Hematopoietic multipotent progenitor cell treated with erythropoietin and hydrocortisone succinate and interleukin-3 and kit ligand, for 17 days (in vitro differentiated cells): ENCODE measurements at regions not wholly inside any gene's neighbourhood (a gene's known extent, or its start where the extent isn't known, plus 50 kb on each side); places are given as distances from the start of the nearest gene placed in this dataset.

ENCODE experiments used
- DNase-seq: peaks from one replicate; pipeline ENCODE4 v3.0.0-alpha.2; 2015; ENCODE audit warnings: low spot score

DNA sequence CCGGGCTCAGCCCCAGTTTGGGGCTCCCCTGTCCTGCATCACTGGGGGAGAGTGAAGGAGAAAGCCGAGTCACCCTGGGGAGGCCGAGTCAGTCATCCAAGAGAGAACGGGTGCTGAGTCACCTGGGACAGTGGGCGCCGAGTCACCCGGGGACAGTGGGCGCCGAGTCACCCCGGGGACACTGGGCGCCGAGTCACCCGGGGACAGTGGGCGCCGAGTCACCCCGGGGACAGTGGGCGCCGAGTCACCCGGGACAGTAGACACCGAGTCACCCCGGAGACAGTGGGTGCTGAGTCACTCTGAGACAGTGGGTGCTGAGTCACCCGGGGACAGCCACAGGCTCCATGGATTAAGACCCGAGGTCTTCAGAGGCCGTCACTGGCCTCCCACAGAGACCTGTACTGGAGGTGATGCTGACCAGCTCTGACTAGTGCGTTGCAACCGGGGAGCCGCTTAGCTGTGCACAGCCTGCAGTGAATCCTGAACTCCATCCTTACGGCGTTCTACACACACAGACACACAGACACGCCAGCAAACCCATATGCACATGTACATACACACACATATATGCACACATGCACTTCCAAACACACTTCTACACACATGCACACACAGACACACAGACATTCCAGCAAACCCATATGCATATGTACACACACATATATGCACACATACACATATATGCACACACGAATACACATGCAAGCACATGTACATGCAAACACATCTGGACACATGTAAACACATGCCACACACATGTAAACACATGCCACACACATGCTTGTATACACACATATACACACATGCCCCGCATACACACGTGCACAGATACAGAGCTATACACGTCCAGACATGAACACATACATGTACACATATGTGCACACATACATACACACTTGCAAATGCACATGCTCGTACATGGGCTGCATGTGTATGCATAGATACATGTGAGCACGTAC, 64.9 kb upstream of the GALNT9 start:
- no peak for DNase-seq

DNA sequence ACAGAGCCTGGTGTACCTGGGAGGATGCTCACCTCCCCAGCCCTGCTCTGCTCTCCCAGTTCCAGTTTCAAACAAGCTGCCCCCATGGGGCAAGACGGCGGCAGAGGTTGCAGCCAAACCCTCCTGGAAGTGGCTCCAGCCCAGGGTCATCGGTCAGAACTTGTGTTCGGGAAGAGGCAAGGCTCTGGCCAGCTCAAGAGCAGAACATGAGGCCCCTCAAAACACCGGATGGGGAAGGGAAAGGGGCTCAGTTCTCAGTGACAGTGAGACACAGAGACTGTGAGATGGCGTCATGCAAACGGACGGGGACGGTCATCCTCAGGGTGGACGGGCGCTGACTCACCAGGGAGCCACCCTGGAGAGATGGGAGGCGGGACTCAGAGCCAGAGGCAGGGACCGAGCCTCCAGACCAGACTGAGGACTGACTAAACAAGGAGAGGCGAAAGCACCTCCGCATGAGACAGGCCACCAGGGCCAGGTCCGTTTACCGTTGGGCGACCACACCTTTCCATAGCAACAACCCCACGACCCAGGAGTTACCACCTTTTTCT, 63.9 kb upstream of the GALNT9 start:
- no peak for DNase-seq

DNA sequence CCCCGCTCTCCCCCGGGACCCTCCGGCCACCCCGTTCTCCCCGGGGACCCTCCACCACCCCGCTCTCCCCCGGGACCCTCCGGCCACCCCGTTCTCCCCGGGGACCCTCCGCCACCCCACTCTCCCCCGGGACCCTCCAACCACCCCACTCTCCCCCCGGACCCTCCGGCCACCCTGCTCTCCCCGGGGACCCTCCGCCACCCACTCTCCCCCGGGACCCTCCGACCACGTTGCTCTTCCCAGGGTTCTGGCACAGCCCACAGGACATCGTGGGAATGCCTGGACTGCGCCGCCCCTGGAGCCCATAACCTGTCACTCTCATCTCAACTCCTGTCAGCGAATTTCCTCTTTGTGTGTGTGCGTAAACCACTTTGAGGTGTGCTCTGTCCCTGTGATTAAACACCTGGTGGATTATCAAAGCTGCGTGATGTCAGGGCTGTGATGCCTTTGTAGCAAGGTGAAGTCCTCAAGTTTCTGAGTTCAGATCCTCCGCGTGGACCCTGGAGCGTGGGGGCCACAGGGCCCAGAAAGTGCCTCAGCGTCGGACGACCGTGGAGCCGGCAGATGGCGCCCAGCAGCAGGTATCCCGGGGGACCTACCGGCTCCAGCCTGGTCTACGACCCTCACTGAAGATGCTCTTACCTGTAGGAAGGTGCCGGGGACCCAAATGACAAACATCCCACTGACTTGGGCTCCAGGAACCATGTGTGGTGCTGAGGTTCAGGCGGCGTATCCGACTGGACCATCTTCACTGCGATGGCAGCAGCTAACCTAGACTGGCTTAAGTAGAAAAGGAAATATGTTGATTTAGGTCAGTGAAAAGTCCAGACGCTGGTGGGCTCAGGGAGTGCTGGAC, 63.2 kb upstream of the GALNT9 start:
- DNase-seq = no peak

DNA sequence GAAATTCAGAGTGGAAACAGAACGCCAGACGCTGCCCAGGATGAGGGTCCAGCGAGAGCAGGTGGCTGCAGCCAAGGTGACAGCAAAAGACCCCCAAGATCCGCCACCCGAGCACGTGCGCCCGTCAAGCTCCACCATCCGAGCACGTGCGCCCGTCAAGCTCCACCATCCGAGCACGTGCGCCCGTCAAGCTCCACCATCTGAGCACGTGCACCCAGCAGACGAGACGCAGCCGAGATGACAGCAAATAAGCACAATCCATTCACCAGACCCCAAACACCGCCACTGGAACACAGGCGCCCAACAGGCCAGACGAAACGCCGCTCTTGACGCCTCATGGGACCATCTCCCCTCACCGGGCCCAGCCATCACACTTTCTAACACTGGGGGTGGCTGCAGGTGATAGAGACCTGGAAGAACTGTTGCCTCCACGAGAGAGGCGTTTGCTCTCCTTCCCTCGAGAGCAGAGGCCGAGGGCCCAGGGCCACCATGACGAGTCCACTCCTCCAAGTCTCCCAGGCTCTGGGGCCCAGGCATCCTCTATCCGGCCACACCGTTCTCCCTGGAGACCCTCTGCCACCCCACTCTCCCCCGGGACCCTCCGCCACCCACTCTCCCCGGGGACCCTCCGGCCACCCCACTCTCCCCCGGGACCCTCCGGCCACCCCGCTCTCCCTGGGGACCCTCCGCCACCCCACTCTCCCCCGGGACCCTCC, 62.1 kb upstream of the GALNT9 start:
- no peak for DNase-seq

DNA sequence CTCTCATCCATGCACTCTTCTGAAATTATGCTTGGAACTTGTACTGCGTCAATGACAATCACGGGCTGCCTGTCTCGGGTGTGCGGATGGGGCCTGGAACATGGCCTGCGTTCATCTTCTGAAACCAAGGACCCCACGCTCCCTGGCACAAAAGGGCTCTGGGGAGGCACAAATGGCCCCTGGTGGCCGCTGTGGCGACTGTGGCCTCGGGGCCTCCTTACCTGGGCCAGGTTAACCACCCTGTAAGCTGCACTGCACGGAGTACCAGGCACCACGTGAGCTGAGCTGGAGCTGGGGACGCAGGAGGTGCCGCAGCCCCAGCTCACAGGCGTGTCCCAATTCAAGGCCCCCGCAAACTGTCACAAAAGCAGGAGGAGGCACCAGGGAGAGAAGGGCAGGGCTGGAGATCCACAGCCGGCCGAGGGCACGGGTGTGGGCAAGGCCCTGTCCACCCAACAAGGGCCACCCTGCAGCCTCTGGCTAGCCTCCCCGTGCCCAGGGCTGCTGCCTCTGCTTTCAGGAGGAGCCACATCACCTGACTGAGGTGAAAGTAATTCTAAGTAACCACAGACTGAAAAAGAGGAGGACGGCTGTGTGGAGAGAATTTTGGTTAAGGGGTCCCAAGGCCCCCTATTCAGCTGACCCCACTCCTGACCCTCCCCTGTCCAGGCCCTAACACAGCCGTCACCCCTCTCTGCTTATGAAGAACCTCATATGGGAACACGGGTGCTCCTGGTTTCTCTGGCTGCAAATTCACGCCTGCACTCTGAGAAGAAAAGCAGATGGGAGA, 61.1 kb upstream of the GALNT9 start:
- no peak for DNase-seq

DNA sequence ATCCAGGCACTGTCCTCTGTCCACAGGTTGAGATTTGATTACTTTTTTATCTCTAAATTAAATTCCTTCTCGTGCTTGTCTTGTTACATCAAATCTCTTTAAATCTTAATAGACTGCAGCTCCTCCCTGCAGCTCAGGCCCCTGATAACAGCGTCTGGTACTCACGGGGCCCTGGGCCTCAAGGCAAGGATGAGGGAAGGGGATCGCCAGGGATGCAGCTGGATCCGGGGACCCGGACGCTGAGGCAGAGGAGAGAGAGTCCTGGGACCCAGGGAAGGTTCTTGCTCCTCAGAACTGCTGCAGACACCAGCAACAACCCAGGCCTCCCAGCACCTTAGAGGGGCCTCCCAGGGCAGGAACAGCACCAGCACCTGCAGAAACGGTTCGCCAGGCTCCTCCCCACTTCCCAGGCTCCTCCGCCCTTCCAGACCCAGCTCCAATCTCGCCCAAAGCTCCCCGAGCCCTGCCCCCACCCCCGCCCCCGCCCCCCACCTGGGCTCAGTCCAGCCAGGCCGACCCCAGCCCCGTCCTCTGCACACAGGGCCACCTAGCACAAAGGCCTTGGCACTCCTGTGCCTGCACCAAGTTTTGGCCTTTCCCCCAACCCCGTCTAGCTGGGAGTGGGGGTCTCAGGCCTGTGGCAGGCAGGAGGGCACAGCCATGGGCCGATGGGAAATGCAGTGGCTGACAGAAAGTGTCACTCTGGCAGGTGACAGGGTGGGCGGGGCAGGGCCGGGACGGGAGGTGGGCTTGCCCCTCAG, 60.3 kb upstream of the GALNT9 start:
- no peak for DNase-seq

DNA sequence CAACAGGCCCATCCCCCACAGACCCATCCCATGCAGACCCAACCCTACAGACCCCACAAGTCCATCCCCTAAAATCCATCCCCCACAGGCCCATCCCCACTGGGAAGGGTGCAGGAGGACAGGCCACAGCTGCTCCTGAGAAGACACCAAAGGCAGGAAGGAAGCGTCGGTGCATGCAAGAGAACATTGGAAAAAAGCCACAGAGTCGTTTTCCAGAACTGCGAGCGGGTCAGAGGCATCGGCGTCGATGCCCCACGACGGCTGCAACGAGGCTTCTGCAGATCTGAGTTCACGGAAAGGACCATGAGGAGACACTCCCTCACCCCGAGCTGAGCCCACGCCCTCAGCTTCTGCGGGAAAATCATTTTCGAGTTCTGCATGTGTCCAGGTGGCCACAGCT, 59.6 kb upstream of the GALNT9 start:
- no peak for DNase-seq

DNA sequence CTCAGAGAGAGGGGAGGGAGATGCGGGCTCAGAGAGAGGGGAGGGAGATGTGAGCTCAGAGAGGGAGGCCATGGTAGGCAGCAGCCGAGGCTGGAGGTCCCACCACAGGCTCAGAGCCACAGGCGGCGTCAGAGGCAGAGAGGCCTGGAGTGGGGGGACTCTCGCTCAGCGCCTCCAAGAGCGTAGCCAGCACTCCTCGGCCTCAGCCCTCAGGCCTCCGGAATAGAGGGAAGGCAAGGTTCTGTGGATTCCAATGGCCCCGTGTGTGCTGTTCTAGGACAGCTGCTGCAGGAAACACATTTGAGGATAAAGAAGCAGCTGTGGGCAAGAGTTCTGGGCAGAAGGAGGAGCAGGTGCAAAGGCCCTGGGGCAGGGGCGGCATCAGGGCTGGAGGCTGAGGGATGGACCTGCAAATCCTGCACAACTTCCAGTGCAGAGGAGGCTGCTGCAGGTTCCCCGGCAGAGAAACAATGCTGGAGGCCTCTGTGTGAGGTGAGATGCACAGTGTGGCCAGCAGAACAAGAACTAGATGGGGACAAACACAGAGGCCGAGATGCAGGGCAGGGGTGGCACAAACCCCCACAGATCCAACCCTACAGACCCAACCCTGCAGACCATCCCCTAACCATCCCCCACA, 59.1 kb upstream of the GALNT9 start:
- DNase-seq = no peak

DNA sequence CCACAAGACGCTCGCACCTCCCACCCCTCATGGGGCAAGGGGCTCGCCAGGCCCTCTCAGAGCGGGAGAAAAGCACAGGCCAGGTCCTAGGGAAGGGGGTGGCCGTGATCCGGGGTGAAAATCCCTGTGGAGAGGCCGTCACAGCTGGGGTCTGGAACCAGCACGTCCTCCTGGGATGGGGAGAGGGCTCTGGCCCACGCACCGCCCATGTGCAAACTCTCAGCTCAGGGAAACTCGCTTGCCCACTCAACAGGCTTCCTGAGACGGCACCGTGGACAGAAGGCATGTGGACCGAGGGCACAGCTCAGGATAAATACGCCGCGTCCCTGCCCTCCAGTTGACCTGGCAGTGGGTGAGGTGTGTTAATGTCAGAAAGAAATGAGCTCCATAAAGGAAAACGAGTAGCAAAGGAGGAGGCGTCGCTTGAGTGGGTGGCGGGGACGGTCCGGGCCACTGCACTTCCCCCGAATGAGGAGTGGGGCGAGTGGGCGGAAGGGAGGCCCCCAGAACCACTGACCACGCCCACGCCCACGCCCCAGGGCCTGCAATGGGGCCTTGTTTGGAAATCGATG, 57.6 kb upstream of the GALNT9 start:
- no peak for DNase-seq

DNA sequence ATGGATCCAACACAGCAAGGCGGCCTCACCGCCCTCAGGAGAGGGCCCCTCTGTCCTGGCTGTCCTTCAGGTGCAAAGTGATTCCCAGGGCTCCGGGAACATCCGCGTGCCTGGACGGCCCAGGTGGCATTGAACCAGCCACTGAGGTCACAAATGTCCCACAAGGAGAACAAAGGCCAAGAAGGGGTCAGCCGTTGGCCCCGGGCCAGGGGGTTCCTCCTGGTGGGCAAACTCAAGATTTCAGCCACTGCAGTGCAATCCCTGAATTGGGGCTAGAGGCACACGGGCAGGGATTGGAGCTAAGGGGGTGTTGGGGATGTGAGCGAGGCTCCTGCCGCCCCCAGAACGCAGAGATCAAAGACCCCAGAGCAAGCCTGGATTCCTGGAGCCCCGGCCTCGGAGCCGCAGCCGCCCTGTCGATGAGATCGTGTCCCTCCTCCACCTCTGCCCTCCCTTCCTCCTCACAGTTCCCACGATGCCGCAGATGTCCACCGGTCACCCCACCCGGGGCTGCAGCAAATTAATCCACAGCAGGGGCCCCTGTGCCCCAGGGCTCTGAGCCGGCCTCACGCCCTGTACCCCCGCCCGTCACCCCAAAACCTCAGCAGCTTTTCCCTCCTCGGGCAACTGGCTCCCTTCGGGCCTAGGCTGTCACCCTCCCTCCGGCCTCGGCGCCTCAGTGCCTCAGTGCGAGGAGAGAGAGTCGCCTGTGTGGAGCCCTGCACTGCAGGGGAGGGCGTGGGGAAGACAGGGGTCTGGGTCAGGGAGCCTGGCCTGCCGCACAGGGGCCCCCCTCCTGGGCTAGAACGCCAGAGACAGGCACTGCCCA, 56.7 kb upstream of the GALNT9 start:
- no peak for DNase-seq

DNA sequence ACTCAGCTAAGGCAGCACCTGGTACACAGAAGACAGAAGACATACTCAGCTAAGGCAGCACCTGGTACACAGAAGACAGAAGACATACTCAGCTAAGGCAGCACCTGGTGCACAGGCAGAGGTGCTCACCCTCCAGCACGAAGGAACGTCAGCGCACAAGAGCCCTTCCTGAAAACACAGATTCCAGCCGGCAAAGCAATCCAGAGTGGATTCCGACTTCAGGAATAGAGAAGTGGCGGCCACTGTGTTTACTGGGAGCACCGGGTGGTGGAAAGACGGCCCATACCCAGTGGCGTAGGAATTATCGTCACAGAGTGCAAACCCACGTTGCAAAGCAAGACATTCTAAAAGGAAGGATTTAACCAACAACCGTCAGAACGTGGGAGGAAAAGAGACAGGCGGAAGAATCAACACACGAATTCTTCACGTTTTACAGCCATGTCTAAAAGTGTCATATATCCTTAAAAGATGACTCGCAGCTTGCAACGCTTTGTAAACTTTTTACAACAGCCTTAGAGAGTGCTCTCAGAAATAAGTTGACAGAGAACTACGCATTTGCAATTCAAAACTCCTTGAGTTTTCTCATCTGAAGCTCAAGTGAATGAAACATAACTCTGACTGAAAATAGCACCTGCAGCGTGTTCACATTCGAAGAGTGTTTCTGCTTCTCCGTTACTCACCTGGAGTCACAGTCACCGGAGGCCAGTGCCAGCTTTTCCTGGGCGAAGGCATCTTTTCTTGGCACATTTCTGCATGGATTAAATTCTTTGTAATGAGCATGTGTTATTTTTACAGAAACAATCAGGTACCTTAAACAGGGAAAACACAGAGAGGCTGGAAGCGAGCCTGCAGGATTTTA, 55.8 kb upstream of the GALNT9 start:
- no peak for DNase-seq

DNA sequence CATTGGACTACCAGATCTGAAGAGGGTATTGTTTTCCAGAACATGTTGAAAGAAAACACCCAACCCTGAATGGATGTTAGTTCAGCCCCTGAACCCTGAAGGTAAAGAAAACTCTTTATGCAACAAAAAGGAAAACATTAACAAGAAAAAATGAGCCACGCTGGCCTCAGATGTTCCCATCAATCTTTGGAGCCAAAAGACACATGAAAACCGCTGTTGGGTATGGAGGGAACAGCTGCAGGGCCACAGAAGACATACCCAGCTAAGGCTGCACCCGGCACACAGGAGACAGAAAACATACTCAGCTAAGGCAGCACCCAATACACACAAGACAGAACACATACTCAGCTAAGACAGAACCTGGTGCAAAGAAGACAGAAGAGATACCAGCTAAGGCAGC, 51.3 kb upstream of the GALNT9 start:
- DNase-seq = no peak

DNA sequence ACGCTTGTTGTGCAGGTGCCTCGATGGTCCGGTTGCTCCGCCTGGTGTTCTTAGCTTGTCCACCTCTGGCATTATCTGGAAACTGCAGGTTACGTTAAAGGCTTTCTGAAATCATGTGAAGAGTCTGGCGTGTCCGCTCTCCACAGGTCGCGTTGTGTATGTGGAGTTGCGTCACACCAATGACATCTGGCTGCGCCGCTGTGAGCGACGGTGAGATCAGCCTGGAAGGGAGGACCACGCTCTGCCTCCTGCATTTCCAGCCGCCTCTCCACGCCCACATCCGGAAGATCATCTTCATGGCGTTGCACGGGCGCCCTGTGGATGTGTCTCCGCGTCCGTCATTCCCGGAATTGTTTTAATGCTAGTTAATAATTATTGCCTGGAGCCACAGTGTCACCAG, 50.6 kb upstream of the GALNT9 start:
- no peak for DNase-seq

DNA sequence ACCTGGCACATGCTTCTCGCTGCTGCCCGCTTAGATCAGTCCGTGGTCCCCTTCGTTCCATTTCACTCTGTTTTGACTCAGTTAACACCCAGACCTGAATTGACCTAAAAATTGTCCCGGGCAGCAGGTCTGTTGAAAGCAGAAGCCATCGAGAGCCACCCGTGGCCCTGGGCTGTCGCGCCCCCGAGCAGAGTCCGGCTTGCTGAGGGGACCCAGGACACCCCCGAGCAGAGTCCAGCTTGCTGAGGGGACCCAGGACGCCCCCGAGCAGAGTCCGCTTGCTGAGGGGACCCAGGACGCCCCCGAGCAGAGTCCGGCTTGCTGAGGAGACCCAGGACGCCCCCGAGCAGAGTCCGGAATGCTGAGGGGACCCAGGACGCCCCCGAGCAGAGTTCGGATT, 50.2 kb upstream of the GALNT9 start:
- no peak for DNase-seq
